ENCODE measurements at regions not wholly inside any gene's neighbourhood (a gene's known extent, or its start where the extent isn't known, plus 50 kb on each side); places are given as distances from the start of the nearest gene placed in this dataset.

- TF ChIP-seq CTCF (IDR thresholded peaks at IDR 0.05; ENCODE audit: low read depth, low read length): no peak
- H3K4me3 ChIP-seq (ENCODE audit: low read depth, low read length): no peak overlapping the region
These were observed 346.8 kb downstream of the PIK3R1 start for GRCh38 chr5:68562308-68562707.

- TF ChIP-seq CTCF (IDR thresholded peaks at IDR 0.05; ENCODE audit: low read depth, low read length): no peak
- no peak overlapping the region for H3K4me3 ChIP-seq (ENCODE audit: low read depth, low read length)
These were observed 349.9 kb downstream of the PIK3R1 start for GRCh38 chr5:68565427-68565826.

- TF ChIP-seq CTCF (IDR thresholded peaks at IDR 0.05; ENCODE audit: low read depth, low read length): no peak
- H3K4me3 ChIP-seq (ENCODE audit: low read depth, low read length): no peak overlapping the region
These were observed 361.2 kb downstream of the PIK3R1 start for GRCh38 chr5:68576805-68577204.

GRCh38 chr5:68582284-68582683 is 366.7 kb downstream of the PIK3R1 start:
- no peak overlapping the region for H3K4me3 ChIP-seq (ENCODE audit: low read depth, low read length)
- TF ChIP-seq CTCF (IDR thresholded peaks at IDR 0.05; ENCODE audit: low read depth, low read length): no peak

- no peak overlapping the region for H3K4me3 ChIP-seq (ENCODE audit: low read depth, low read length)
- no peak for TF ChIP-seq CTCF (IDR thresholded peaks at IDR 0.05; ENCODE audit: low read depth, low read length)
These were observed 371.6 kb downstream of the PIK3R1 start for GRCh38 chr5:68587171-68587570.

GRCh38 chr5:68591850-68592249 is 376.3 kb downstream of the PIK3R1 start:
- no peak for TF ChIP-seq CTCF (IDR thresholded peaks at IDR 0.05; ENCODE audit: low read depth, low read length)
- no peak overlapping the region for H3K4me3 ChIP-seq (ENCODE audit: low read depth, low read length)

- no peak for TF ChIP-seq CTCF (IDR thresholded peaks at IDR 0.05; ENCODE audit: low read depth, low read length)
- no peak overlapping the region for H3K4me3 ChIP-seq (ENCODE audit: low read depth, low read length)
These were observed 376.8 kb downstream of the PIK3R1 start for GRCh38 chr5:68592351-68592750.
